HepG2 (cell line): ENCODE measurements at regions not wholly inside any gene's neighbourhood (a gene's known extent, or its start where the extent isn't known, plus 50 kb on each side); places are given as distances from the start of the nearest gene placed in this dataset.

Source experiments
- ATAC-seq: fragments of 200-7000 bp; cut with Tn5 transposase; 3 replicates; pipeline ENCODE4 v1.9.1; 2020; ENCODE audit warnings: mild to moderate bottlenecking, moderate library complexity
- BruUV-seq: library from RNA; stranded (reverse); fragments of 400-500 nt; replicated peaks from 2 replicates; lab custom pipeline; 2021; lab: Mats Ljungman, UMichigan
- CTCF ChIA-PET: fragments of 300-600 bp; formaldehyde crosslinking; extraction: SDS; loops from one replicate; lab custom pipeline; 2021; ENCODE audit warnings: low total read pairs, inconsistent platforms, low intra/inter-chr PET ratio; lab: Yijun Ruan, JAX
- POLR2A ChIA-PET: fragments of 350-600 bp; sonication (Branson Sonifier 250); formaldehyde crosslinking; loops from one replicate; lab custom pipeline; 2020; ENCODE audit warnings: antibody characterized with exemption, inconsistent platforms; lab: Yijun Ruan, JAX
- DNase-seq: peaks from one replicate; pipeline ENCODE4 v3.0.0-alpha.2; 2015; ENCODE audit warnings: low spot score
- FAIRE-seq: peaks from 3 replicates; lab custom pipeline; 2011; peaks lifted over from hg19 to GRCh38; lab: Jason Lieb, UNC
- H2AFZ ChIP-seq: one replicate; pipeline ENCODE4 v1.6.1; 2011; ENCODE audit warnings: low read length, inconsistent platforms
- H3K27ac ChIP-seq: fragments of 300-600 bp; 3 replicates; pipeline ENCODE4 v1.8.0; 2011; ENCODE audit warnings: mixed run types, mild to moderate bottlenecking, mixed read lengths, low read length, inconsistent platforms; ENCODE audit not compliant: insufficient read depth; ENCODE audit errors: extremely low read length
- H3K27me3 ChIP-seq, 2 experiments: fragments of 200-600 bp in 1 of 2; 2 replicates in 1 of 2; 3 replicates in 1 of 2; pipeline versions ENCODE4 v1.6.0 to v1.8.0; 2011; ENCODE audit warnings: low read length in 2 of 2, mild to moderate bottlenecking in 2 of 2, moderate library complexity in 2 of 2, inconsistent platforms in 1 of 2; ENCODE audit not compliant: insufficient read depth in 2 of 2, control insufficient read depth in 1 of 2
- H3K36me3 ChIP-seq, 2 experiments: fragments of 200-600 bp in 1 of 2; replicated peaks in 1 of 2; 2 replicates in 1 of 2; 3 replicates in 1 of 2; pipeline versions ENCODE4 v1.5.1 to v1.8.0; 2011; ENCODE audit warnings: low read length in 2 of 2, inconsistent platforms in 1 of 2; ENCODE audit not compliant: insufficient read depth in 2 of 2, control insufficient read depth in 1 of 2
- H3K4me1 ChIP-seq: 2 replicates; pipeline ENCODE4 v1.5.1; 2012; ENCODE audit warnings: low read length, inconsistent platforms; ENCODE audit not compliant: insufficient read depth
- H3K4me2 ChIP-seq: 2 replicates; pipeline ENCODE4 v1.6.0; 2011; ENCODE audit warnings: low read depth, low read length, inconsistent platforms
- H3K4me3 ChIP-seq, 3 experiments: fragments of 200-600 bp in 1 of 3; sonication (generic), shearing (Covaris generic) in 1 of 3; replicated peaks in 1 of 3; 2 replicates each; pipeline ENCODE4 v1.5.1; 2011 to 2016; ENCODE audit warnings: low read length in 3 of 3, inconsistent platforms in 2 of 3, low read depth in 2 of 3, mild to moderate bottlenecking in 2 of 3, control low read depth in 1 of 3, mixed read lengths in 1 of 3; ENCODE audit not compliant: insufficient read depth in 1 of 3
- H3K79me2 ChIP-seq: one replicate; pipeline ENCODE4 v1.6.1; 2011; ENCODE audit warnings: low read length, inconsistent platforms; ENCODE audit not compliant: insufficient read depth
- H3K9ac ChIP-seq: 2 replicates; pipeline ENCODE4 v1.6.0; 2011; ENCODE audit warnings: mild to moderate bottlenecking, low read depth, low read length, inconsistent platforms; ENCODE audit not compliant: insufficient read depth
- H3K9me3 ChIP-seq: 2 replicates; pipeline ENCODE4 v1.5.1; 2012; ENCODE audit warnings: mild to moderate bottlenecking, low read length
- H4K20me1 ChIP-seq: 2 replicates; pipeline ENCODE4 v1.6.0; 2011; ENCODE audit warnings: inconsistent platforms, mild to moderate bottlenecking, low read length, moderate library complexity; ENCODE audit not compliant: insufficient read depth
- ELF4 ChIP-seq: sonication (generic); formaldehyde crosslinking; IDR thresholded peaks from 2 replicates; pipeline ENCODE4 v1.5.0; 2020; ENCODE audit warnings: missing genetic modification reagents, mild to moderate bottlenecking, moderate library complexity, borderline replicate concordance
- HOMEZ ChIP-seq: IDR thresholded peaks from 2 replicates; pipeline ENCODE4 v1.6.1; 2016; ENCODE audit warnings: low read depth
- MED1 ChIP-seq: sonication (generic); formaldehyde crosslinking; IDR thresholded peaks from 2 replicates; pipeline ENCODE4 v1.4.0; 2020; ENCODE audit warnings: missing genetic modification reagents
- NFAT5 ChIP-seq: sonication (generic); formaldehyde crosslinking; IDR thresholded peaks from 2 replicates; pipeline ENCODE4 v1.4.0; 2020; ENCODE audit warnings: missing genetic modification reagents
- NKX3-1 ChIP-seq: sonication (generic); formaldehyde crosslinking; IDR thresholded peaks from 2 replicates; pipeline ENCODE4 v1.5.0; 2020; ENCODE audit warnings: missing genetic modification reagents
- REPIN1 ChIP-seq: sonication (generic); formaldehyde crosslinking; IDR thresholded peaks from 2 replicates; pipeline ENCODE4 v1.8.0; 2022; ENCODE audit warnings: missing genetic modification reagents, low read depth, mild to moderate bottlenecking, borderline replicate concordance
- TBX2 ChIP-seq: sonication (generic); formaldehyde crosslinking; IDR thresholded peaks from 2 replicates; pipeline ENCODE4 v1.5.0; 2020; ENCODE audit warnings: missing genetic modification reagents, mild to moderate bottlenecking, borderline replicate concordance
- ZNF230 ChIP-seq: sonication (generic); formaldehyde crosslinking; IDR thresholded peaks from 2 replicates; pipeline ENCODE4 v1.4.0; 2020; ENCODE audit warnings: mild to moderate bottlenecking, missing genetic modification reagents
- ZNF292 ChIP-seq: sonication (generic); formaldehyde crosslinking; IDR thresholded peaks from 2 replicates; pipeline ENCODE4 v1.8.1; 2022; ENCODE audit warnings: mild to moderate bottlenecking, low read depth, missing genetic modification reagents, borderline replicate concordance
- ZNF549 ChIP-seq: sonication (generic); formaldehyde crosslinking; IDR thresholded peaks from 2 replicates; pipeline ENCODE4 v1.5.0; 2020; ENCODE audit warnings: missing genetic modification reagents
- ZNF709 ChIP-seq: sonication (generic); formaldehyde crosslinking; IDR thresholded peaks from 2 replicates; pipeline ENCODE4 v1.5.0; 2020; ENCODE audit warnings: mild to moderate bottlenecking, missing genetic modification reagents
- ZNF75D ChIP-seq: sonication (generic); formaldehyde crosslinking; IDR thresholded peaks from 2 replicates; pipeline ENCODE4 v1.8.1; 2023; ENCODE audit warnings: missing genetic modification reagents, mild to moderate bottlenecking, borderline replicate concordance
- ZNF784 ChIP-seq: sonication (generic); formaldehyde crosslinking; IDR thresholded peaks from 2 replicates; pipeline ENCODE4 v1.5.1; 2020; ENCODE audit warnings: missing genetic modification reagents, mild to moderate bottlenecking, borderline replicate concordance
- ZNF841 ChIP-seq: sonication (generic); formaldehyde crosslinking; IDR thresholded peaks from 2 replicates; pipeline ENCODE4 v1.8.1; 2023; ENCODE audit warnings: missing genetic modification reagents, borderline replicate concordance
- ZXDC ChIP-seq: sonication (generic); formaldehyde crosslinking; IDR thresholded peaks from 2 replicates; pipeline ENCODE4 v1.5.0; 2020; ENCODE audit warnings: mild to moderate bottlenecking, missing genetic modification reagents
- WGBS: methylation state at CpG from one replicate; pipeline ENCODE4 v1.1.6; 2017; ENCODE audit warnings: low lambda C conversion rate; 5-methylcytosine and 5-hydroxymethylcytosine counted together
- in situ Hi-C: cut with HindIII; loops from 2 replicates; pipeline ENCODE4 v1.10.0; 2017; ENCODE audit warnings: low pct_unique_long_range_greater_than_20kb; ENCODE audit not compliant: extremely low pct_ligation_motif_present
- intact Hi-C: fragments of 100-400 bp; cut with micrococcal nuclease; formaldehyde crosslinking; loops from one replicate; pipeline ENCODE4 v1.10.0; 2022; ENCODE audit not compliant: unreplicated experiment

- TF ChIP-seq ZNF230 (CRISPR knock-in tag) (no peak), NKX3-1 (CRISPR knock-in tag) (no peak), TBX2 (no peak), ZXDC (no peak), ZNF784 (no peak), ZNF75D (CRISPR knock-in tag) (no peak), ZNF709 (no peak), HOMEZ (CRISPR knock-in tag) (no peak), ELF4 (CRISPR knock-in tag) (no peak)
- TF ChIP-seq, all 625 proteins: peak for 0
Observed at GRCh38 chr1:232170909-232171308, 459.0 kb downstream of the SIPA1L2 start (continued).

GRCh38 chr1:232169436-232169835 lies 460.5 kb downstream of the SIPA1L2 start:
- in situ Hi-C loops: no loop called here
- Histone ChIP-seq H2AFZ (no peak overlapping the region), H3K4me3 (no peak overlapping the region), H3K27ac (no peak overlapping the region), H3K9me3 (no peaks in the 10 kb centered on the region), H4K20me1 (no peaks in the 10 kb centered on the region), H3K4me2 (no peak overlapping the region), H3K79me2 (no peaks in the 10 kb centered on the region), H3K36me3 (no peaks in the 10 kb centered on the region), H3K27me3 (peaks cover 0 to 4% of the 10 kb centered on the region in 2 experiments; a peak in 2 of 5 replicates), H3K4me1 (peaks cover 8% of the 10 kb centered on the region), H3K9ac (no peak overlapping the region)
- intact Hi-C loops: no loop called here
- FAIRE-seq (no peak), ATAC-seq (no peak), DNase-seq (no peak)
- ChIA-PET CTCF (no interaction called here), POLR2A (no interaction called here)
- 48% methylated on average over 5 of the region's 5 CpGs for WGBS
- BruUV-seq: no TSS peak
- no peak for TF ChIP-seq MED1 (CRISPR knock-in tag)
- TF ChIP-seq NFAT5 (CRISPR knock-in tag): no peak
- no peak for TF ChIP-seq ZNF292 (CRISPR knock-in tag)
- TF ChIP-seq REPIN1 (CRISPR knock-in tag): no peak
- no peak for TF ChIP-seq ZNF841 (CRISPR knock-in tag)
- TF ChIP-seq ZNF549 (CRISPR knock-in tag): no peak
